ENCODE measurements at regions not wholly inside any gene's neighbourhood (a gene's known extent, or its start where the extent isn't known, plus 50 kb on each side); places are given as distances from the start of the nearest gene placed in this dataset.

- peaks cover 15% of the 10 kb centered on the region for H3K9me3 Mint-ChIP-seq (ENCODE audit: low read depth, unreplicated experiment)
- no peak overlapping the region for H3K27ac Mint-ChIP-seq (ENCODE audit: unreplicated experiment)
- no TSS peak for BruUV-seq (replicated peaks)
- intact Hi-C loops (cut with micrococcal nuclease; ENCODE audit: unreplicated experiment), result no loop called here
- H3K27me3 Mint-ChIP-seq (ENCODE audit: unreplicated experiment), result peaks cover 84% of the 10 kb centered on the region
- TF ChIP-seq CTCF (IDR thresholded peaks at IDR 0.05; ENCODE audit: unreplicated experiment), result no peak
- CTCF ChIA-PET, result interaction anchor here (0.5 to 0.7 kb wide), 2 partner anchors 60 to 282 kb away, joined by 3 read pairs; no protein-coding TSS in a partner anchor
- H3K4me1 Mint-ChIP-seq (ENCODE audit: low read depth, unreplicated experiment), result no peaks in the 10 kb centered on the region
- no peak for DNase-seq
- no peak overlapping the region for H3K4me3 Mint-ChIP-seq (ENCODE audit: low read depth, unreplicated experiment)
- no peaks in the 10 kb centered on the region for H3K36me3 Mint-ChIP-seq (ENCODE audit: insufficient read depth, unreplicated experiment)
These were observed 52.0 kb upstream of the LHX1 start for GRCh38 chr17:36885153-36885735.

GRCh38 chr17:36885771-36886377 lies 51.4 kb upstream of the LHX1 start:
- Mint-ChIP-seq H3K27ac (ENCODE audit: unreplicated experiment) (no peak overlapping the region), H3K36me3 (ENCODE audit: insufficient read depth, unreplicated experiment) (no peaks in the 10 kb centered on the region), H3K9me3 (ENCODE audit: low read depth, unreplicated experiment) (peaks cover 14% of the 10 kb centered on the region), H3K4me1 (ENCODE audit: low read depth, unreplicated experiment) (no peaks in the 10 kb centered on the region), H3K4me3 (ENCODE audit: low read depth, unreplicated experiment) (no peak overlapping the region), H3K27me3 (ENCODE audit: unreplicated experiment) (peaks cover 82% of the 10 kb centered on the region)
- TF ChIP-seq CTCF (IDR thresholded peaks at IDR 0.05; ENCODE audit: unreplicated experiment), result no peak
- intact Hi-C loops (cut with micrococcal nuclease; ENCODE audit: unreplicated experiment), result no loop called here
- CTCF ChIA-PET, result interaction anchor here (0.5 to 0.7 kb wide), 3 partner anchors 13 to 283 kb away, joined by 3 to 7 read pairs (median 3); no protein-coding TSS in a partner anchor
- no TSS peak for BruUV-seq (replicated peaks)
- no peak for DNase-seq

Data from Calu3 (cell line).